Activated CD4-positive, alpha-beta T cell treated with anti-CD3 and anti-CD28 coated beads for 36 hours (primary cell): ENCODE measurements at regions not wholly inside any gene's neighbourhood (a gene's known extent, or its start where the extent isn't known, plus 50 kb on each side); places are given as distances from the start of the nearest gene placed in this dataset.
A peak's percentile ranks its signal among the peaks of the same experiment; 100 is the strongest.

Experiments used
- ATAC-seq: fragments of 200-7000 bp; cut with Tn5 transposase; one replicate; pipeline ENCODE4 v1.10.0; 2021; ENCODE audit warnings: mild to moderate bottlenecking, moderate library complexity
- CTCF ChIA-PET: fragments of 350-600 bp; sonication (Branson Sonifier 250); formaldehyde crosslinking; loops from one replicate; lab custom pipeline; 2021; ENCODE audit warnings: antibody characterized with exemption; lab: Charles Lee
- POLR2A ChIA-PET: fragments of 350-600 bp; sonication (Branson Sonifier 250); formaldehyde crosslinking; loops from one replicate; lab custom pipeline; 2021; ENCODE audit warnings: antibody characterized with exemption, inconsistent platforms; lab: Charles Lee
- DNase-seq: peaks from one replicate; pipeline ENCODE4 v3.0.0-alpha.2; 2020
- H3K27ac Mint-ChIP-seq: one replicate; pipeline ENCODE4 v1.8.0; 2021; ENCODE audit warnings: mixed read lengths
- H3K27me3 Mint-ChIP-seq: one replicate; pipeline ENCODE4 v1.8.0; 2021; ENCODE audit warnings: mixed read lengths
- H3K36me3 Mint-ChIP-seq: one replicate; pipeline ENCODE4 v1.8.0; 2021; ENCODE audit warnings: low read depth, mixed read lengths
- H3K4me1 Mint-ChIP-seq: one replicate; pipeline ENCODE4 v1.8.0; 2021; ENCODE audit warnings: mixed read lengths
- H3K4me3 Mint-ChIP-seq: one replicate; pipeline ENCODE4 v1.8.0; 2021; ENCODE audit warnings: mild to moderate bottlenecking, moderate library complexity, mixed read lengths
- H3K9me3 Mint-ChIP-seq: one replicate; pipeline ENCODE4 v1.8.0; 2021; ENCODE audit warnings: low read depth, mixed read lengths
- intact Hi-C, 2 experiments: fragments of 100-400 bp; cut with DNase I in 1 of 2; cut with micrococcal nuclease in 1 of 2; formaldehyde crosslinking; loops; one replicate each; pipeline versions ENCODE4 v1.14.2 to v1.15.1; 2022 to 2024; cut with DNase I, micrococcal nuclease

- ATAC-seq = no peak
- POLR2A ChIA-PET = no interaction called here
- Mint-ChIP-seq H3K36me3 (no peaks in the 10 kb centered on the region), H3K27ac (no peak overlapping the region), H3K27me3 (peaks cover 17% of the 10 kb centered on the region), H3K9me3 (no peaks in the 10 kb centered on the region), H3K4me1 (no peaks in the 10 kb centered on the region), H3K4me3 (no peak overlapping the region)
- DNase-seq = no peak
- CTCF ChIA-PET = interaction anchor here (1.6 to 2.0 kb wide), 2 partner anchors 239 to 240 kb away, joined by 8 to 12 read pairs; no protein-coding TSS in a partner anchor
- intact Hi-C loops = loop anchor here in 1 of 2 experiments (10.0 kb wide), 1 partner anchor 967 kb away; no protein-coding TSS in a partner anchor
Measured at GRCh38 chr2:41847744-41848441, 199.9 kb upstream of the PKDCC start.

DNA sequence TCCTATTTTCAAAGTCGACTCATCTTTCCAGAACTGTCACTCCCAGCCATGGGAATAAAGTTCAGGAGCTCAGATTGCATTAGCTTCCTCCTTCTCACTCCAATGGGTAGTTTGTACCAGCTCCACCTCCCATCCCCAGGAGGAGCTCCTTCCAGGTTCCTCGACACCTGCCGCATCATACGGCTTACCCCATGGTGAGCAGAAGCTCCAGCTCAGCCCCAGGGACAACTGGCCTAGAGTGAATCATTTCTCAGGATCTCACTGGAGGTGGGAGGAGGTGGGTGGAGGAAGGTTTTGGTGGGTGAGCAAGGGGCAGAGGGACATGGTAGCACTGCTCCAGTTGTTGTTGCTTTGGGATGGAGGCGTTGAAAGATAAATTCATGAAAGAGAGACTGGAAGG, 196.3 kb upstream of the PKDCC start:
- H3K36me3 Mint-ChIP-seq = no peaks in the 10 kb centered on the region
- no peak for ATAC-seq
- H3K4me3 Mint-ChIP-seq = no peak overlapping the region
- intact Hi-C loops = loop anchor here in 1 of 2 experiments (10.0 kb wide), 1 partner anchor 343 kb away; no protein-coding TSS in a partner anchor
- ChIA-PET POLR2A (no interaction called here), CTCF (interaction anchor here (0.7 to 5.1 kb wide), 3 partner anchors 10 to 17 kb away, joined by 3 to 28 read pairs (median 13); no protein-coding TSS in a partner anchor)
- peaks cover 17% of the 10 kb centered on the region for H3K4me1 Mint-ChIP-seq
- no peaks in the 10 kb centered on the region for H3K9me3 Mint-ChIP-seq
- H3K27me3 Mint-ChIP-seq = peaks cover 15% of the 10 kb centered on the region
- DNase-seq = no peak
- H3K27ac Mint-ChIP-seq = no peak overlapping the region

- Mint-ChIP-seq H3K9me3 (no peaks in the 10 kb centered on the region), H3K27me3 (peaks cover 10% of the 10 kb centered on the region), H3K4me3 (no peak overlapping the region), H3K36me3 (no peaks in the 10 kb centered on the region), H3K27ac (peak overlapping the region; percentile 47), H3K4me1 (peaks cover 17% of the 10 kb centered on the region)
- CTCF ChIA-PET = interaction anchor here (0.6 to 5.1 kb wide), 7 partner anchors 12 to 420 kb away, joined by 3 to 50 read pairs (median 11); no protein-coding TSS in a partner anchor
- intact Hi-C loops = loop anchor here (1.0 to 10.0 kb wide), 4 partner anchors 12 to 341 kb away; no protein-coding TSS in a partner anchor
- peak; percentile 28 for DNase-seq
- peak; percentile 50 for ATAC-seq
- POLR2A ChIA-PET = interaction anchor here (1.2 kb wide), 1 partner anchor 280 kb away, joined by 3 read pairs; no protein-coding TSS in a partner anchor
Measured at GRCh38 chr2:41853427-41854191, 194.2 kb upstream of the PKDCC start.

GRCh38 chr2:41854227-41854626, 193.6 kb upstream of the PKDCC start:
- POLR2A ChIA-PET = interaction anchor here (1.2 kb wide), 1 partner anchor 279 kb away, joined by 3 read pairs; no protein-coding TSS in a partner anchor
- Mint-ChIP-seq H3K4me1 (peaks cover 17% of the 10 kb centered on the region), H3K4me3 (no peak overlapping the region), H3K9me3 (no peaks in the 10 kb centered on the region), H3K36me3 (no peaks in the 10 kb centered on the region), H3K27me3 (peaks cover 10% of the 10 kb centered on the region), H3K27ac (peak overlapping the region; percentile 47)
- peak; percentile 97 for ATAC-seq
- DNase-seq = peak; percentile 57
- CTCF ChIA-PET = interaction anchor here (0.7 to 5.1 kb wide), 6 partner anchors 13 to 419 kb away, joined by 3 to 50 read pairs (median 12); no protein-coding TSS in a partner anchor
- intact Hi-C loops = loop anchor here (1.0 to 10.0 kb wide), 3 partner anchors 13 to 341 kb away; no protein-coding TSS in a partner anchor

DNA sequence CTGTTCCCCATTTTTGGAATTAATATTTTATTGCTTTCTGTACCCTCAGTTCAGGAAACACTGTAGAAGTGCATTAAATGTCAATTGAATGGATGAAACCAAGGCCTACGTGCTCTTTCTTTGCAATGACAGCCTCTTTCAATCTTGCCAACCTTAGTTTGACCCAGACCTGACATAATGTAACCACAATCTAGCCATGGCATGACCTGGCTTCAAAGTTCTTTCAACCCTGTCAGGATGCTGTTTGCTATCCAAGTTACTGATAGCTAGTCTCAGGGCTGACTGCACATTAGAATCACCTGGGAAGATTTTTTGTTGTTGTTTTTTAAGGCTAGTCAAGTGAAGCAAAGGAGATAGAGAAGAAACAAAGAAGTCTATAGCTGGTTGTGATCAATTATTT, 190.9 kb upstream of the PKDCC start:
- Mint-ChIP-seq H3K27me3 (peaks cover 8% of the 10 kb centered on the region), H3K9me3 (no peaks in the 10 kb centered on the region), H3K27ac (no peak overlapping the region), H3K4me1 (peaks cover 17% of the 10 kb centered on the region), H3K36me3 (no peaks in the 10 kb centered on the region), H3K4me3 (no peak overlapping the region)
- CTCF ChIA-PET = interaction anchor here (1.1 to 1.6 kb wide), 3 partner anchors 10 to 230 kb away, joined by 3 to 9 read pairs (median 4); no protein-coding TSS in a partner anchor
- POLR2A ChIA-PET = no interaction called here
- DNase-seq (no peak), ATAC-seq (no peak)
- intact Hi-C loops = loop anchor here in 1 of 2 experiments (10.0 kb wide), 1 partner anchor 338 kb away; no protein-coding TSS in a partner anchor

GRCh38 chr2:41859615-41860514, 188.0 kb upstream of the PKDCC start:
- no peaks in the 10 kb centered on the region for H3K36me3 Mint-ChIP-seq
- no peak overlapping the region for H3K4me3 Mint-ChIP-seq
- H3K9me3 Mint-ChIP-seq = no peaks in the 10 kb centered on the region
- ATAC-seq (no peak), DNase-seq (no peak)
- ChIA-PET CTCF (interaction anchor here (0.6 to 3.5 kb wide), 5 partner anchors 11 to 250 kb away, joined by 3 to 18 read pairs (median 4); no protein-coding TSS in a partner anchor), POLR2A (no interaction called here)
- H3K4me1 Mint-ChIP-seq = peaks cover under 1% of the 10 kb centered on the region
- H3K27ac Mint-ChIP-seq = no peak overlapping the region
- peaks cover 6% of the 10 kb centered on the region for H3K27me3 Mint-ChIP-seq
- intact Hi-C loops = loop anchor here in 1 of 2 experiments (10.0 kb wide), 1 partner anchor 335 kb away; no protein-coding TSS in a partner anchor

DNA sequence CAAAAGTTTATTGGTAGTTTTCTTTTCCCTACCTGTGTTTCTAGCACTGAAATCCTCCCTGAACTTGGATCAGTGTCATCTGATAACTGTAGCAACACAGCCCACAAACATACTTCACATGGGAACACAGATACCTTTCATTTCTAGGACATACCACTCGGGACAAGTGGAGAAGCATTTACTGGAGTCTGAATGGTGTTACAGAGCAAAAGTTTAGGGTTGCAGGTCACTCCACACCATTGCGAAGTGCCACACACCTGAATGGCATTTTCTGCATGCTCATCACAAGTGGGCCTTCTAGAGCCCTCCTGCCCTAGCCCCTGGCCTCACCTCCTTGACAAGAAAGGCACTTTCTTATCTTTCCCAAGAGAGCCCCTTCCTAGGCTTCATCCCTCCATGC, 184.8 kb upstream of the PKDCC start:
- no peak for DNase-seq
- Mint-ChIP-seq H3K27me3 (peaks cover 10% of the 10 kb centered on the region), H3K4me3 (no peak overlapping the region), H3K27ac (no peak overlapping the region), H3K9me3 (no peaks in the 10 kb centered on the region), H3K4me1 (peaks cover 4% of the 10 kb centered on the region), H3K36me3 (no peaks in the 10 kb centered on the region)
- intact Hi-C loops = no loop called here
- CTCF ChIA-PET = interaction anchor here (14.2 kb wide), 1 partner anchor 224 kb away, joined by 304 read pairs; no protein-coding TSS in a partner anchor
- POLR2A ChIA-PET = no interaction called here
- ATAC-seq = no peak

DNA sequence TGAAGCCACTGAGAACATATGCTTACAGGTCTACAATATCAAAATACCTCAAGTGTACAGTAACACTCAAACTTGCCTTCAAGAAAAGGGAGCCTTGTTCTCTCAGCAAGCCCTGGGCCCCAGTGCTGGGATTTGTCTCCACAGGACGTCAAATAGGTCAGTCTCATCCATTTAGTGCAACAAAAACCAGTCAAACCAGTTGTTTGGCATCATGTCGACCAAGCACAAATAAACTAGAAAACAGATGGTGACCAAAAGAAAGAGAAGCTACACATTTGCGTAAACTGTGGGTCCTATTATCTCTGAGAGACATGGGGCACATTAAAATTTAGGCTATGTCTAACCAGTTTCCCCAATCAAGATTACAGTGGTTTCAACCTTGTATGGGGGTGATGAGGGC, 182.6 kb upstream of the PKDCC start:
- ChIA-PET POLR2A (no interaction called here), CTCF (interaction anchor here (0.8 to 14.2 kb wide), 2 partner anchors 25 to 222 kb away, joined by 5 to 304 read pairs; no protein-coding TSS in a partner anchor)
- DNase-seq (no peak), ATAC-seq (no peak)
- no peaks in the 10 kb centered on the region for H3K9me3 Mint-ChIP-seq
- H3K27ac Mint-ChIP-seq = no peak overlapping the region
- peaks cover 4% of the 10 kb centered on the region for H3K4me1 Mint-ChIP-seq
- no peaks in the 10 kb centered on the region for H3K36me3 Mint-ChIP-seq
- intact Hi-C loops = loop anchor here (5.0 kb wide), 2 partner anchors 372 to 797 kb away; no protein-coding TSS in a partner anchor
- peaks cover 7% of the 10 kb centered on the region for H3K27me3 Mint-ChIP-seq
- no peak overlapping the region for H3K4me3 Mint-ChIP-seq

DNA sequence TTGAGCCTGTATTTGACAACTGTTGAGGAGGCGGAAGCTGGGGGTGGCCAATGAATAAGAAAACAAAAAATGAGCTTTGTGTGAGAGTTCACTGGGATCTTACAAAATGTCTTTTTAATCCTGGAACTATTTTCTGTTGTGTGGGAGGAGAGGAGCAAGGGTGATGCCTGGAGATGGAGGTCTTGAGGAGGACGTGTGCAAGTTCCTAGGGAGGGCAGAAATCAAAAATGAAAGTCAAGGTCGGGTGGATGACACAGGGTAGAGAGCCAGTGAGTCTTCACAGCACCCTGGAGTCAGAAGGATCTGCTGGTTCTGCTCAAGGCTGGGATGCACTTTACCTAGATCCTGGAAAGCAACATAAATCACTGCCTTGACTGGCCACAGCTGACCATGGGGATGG, 180.3 kb upstream of the PKDCC start:
- ATAC-seq (peak; percentile 61), DNase-seq (no peak)
- ChIA-PET CTCF (interaction anchor here (0.8 to 14.2 kb wide), 10 partner anchors 10 to 423 kb away, joined by 3 to 304 read pairs (median 5); no protein-coding TSS in a partner anchor), POLR2A (no interaction called here)
- intact Hi-C loops = loop anchor here (5.0 kb wide), 2 partner anchors 370 to 795 kb away; no protein-coding TSS in a partner anchor
- Mint-ChIP-seq H3K27me3 (peaks cover 9% of the 10 kb centered on the region), H3K27ac (no peak overlapping the region), H3K9me3 (no peaks in the 10 kb centered on the region), H3K4me3 (no peak overlapping the region), H3K4me1 (peaks cover 4% of the 10 kb centered on the region), H3K36me3 (no peaks in the 10 kb centered on the region)
